ENCODE measurements at regions not wholly inside any gene's neighbourhood (a gene's known extent, or its start where the extent isn't known, plus 50 kb on each side); places are given as distances from the start of the nearest gene placed in this dataset.
"Not testable (repeated sequence)": the region's sequence is repeated elsewhere in the genome, so short reads cannot be mapped to it uniquely, and the experiment has no call there.

DNA sequence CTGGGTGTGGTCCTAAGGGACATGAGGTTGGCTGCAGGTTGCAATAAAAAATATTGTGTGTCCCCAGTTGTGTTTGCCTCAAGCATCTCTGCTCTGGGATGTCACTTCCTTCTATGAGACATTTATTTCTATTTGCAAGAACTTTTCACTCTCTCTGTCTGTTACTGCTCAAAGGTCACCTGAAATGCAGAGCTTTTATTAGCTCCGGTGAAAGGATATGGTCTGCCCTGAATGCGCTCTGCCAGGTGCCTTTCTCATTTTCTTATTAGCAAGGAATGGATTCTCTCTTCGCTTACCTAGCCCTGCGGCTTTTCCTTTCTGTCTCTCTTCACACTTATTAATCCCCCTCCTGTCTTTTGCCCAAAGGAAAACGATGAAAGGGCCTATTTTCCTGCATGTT, 526.1 kb downstream of the TMEM38B start:
- H3K4me1 Mint-ChIP-seq (ENCODE audit: low read depth) = no peaks in the 10 kb centered on the region
- H3K27me3 Mint-ChIP-seq (ENCODE audit: insufficient read depth) = no peaks in the 10 kb centered on the region
- intact Hi-C loops (cut with micrococcal nuclease) = no loop called here
- H3K9me3 Mint-ChIP-seq = no peaks in the 10 kb centered on the region
- no peak overlapping the region for H3K27ac Mint-ChIP-seq
- no peak overlapping the region for H3K4me3 Mint-ChIP-seq
- H3K36me3 Mint-ChIP-seq (ENCODE audit: low read depth) = no peaks in the 10 kb centered on the region
- DNase-seq (ENCODE audit: low spot score) = no peak

DNA sequence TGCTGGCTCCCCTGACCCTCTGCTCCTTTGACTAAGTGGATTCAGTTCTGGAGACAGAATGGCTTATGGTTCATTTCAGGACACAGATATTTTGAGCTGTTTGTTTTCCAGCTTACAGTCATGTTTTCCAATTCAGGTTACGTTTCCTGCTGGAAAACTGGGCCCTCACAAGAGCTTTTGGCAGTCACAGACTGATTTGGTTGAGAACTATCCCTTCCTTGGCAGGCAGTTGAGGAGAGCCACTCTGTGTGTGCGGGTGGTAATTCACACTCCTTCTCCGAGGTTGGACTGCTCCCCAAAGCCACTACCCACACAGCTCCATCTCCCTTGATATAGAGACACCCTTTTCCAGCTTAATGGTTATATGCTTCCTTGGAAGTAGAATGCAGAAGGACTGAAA, 534.5 kb downstream of the TMEM38B start:
- Mint-ChIP-seq H3K9me3 (peaks cover 5% of the 10 kb centered on the region), H3K27me3 (ENCODE audit: insufficient read depth) (no peaks in the 10 kb centered on the region), H3K27ac (no peak overlapping the region), H3K36me3 (ENCODE audit: low read depth) (no peaks in the 10 kb centered on the region), H3K4me3 (no peak overlapping the region), H3K4me1 (ENCODE audit: low read depth) (no peaks in the 10 kb centered on the region)
- DNase-seq (ENCODE audit: low spot score) = no peak
- intact Hi-C loops (cut with micrococcal nuclease) = no loop called here

- Mint-ChIP-seq H3K36me3 (ENCODE audit: low read depth) (no peaks in the 10 kb centered on the region), H3K9me3 (no peaks in the 10 kb centered on the region), H3K27me3 (ENCODE audit: insufficient read depth) (no peaks in the 10 kb centered on the region), H3K4me3 (no peak overlapping the region), H3K4me1 (ENCODE audit: low read depth) (no peaks in the 10 kb centered on the region), H3K27ac (no peak overlapping the region)
- intact Hi-C loops (cut with micrococcal nuclease) = no loop called here
- DNase-seq (ENCODE audit: low spot score) = no peak
These were observed 538.8 kb downstream of the TMEM38B start for GRCh38 chr9:106233116-106233515.

DNA sequence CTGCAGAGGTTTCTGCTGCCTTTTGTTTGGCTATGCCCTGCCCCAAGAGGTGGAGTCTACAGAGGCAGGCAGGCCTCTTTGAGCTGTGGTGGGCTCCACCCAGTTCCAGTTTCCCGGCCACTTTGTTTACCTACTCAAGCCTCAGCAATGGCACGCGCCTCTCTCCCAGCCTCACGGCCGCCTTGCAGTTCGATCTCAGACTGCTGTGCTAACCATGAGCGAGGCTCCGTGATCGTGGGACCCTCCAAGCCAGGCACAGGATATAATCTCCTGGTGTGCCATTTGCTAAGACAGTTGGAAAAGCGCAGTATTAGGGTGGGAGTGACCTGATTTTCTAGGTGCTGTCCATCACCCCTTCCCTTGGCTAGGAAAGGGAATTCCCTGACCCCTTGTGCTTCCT, 566.6 kb downstream of the TMEM38B start:
- H3K9me3 Mint-ChIP-seq = peaks cover 12% of the 10 kb centered on the region
- H3K4me3 Mint-ChIP-seq; H3K4me1 Mint-ChIP-seq (ENCODE audit: low read depth); H3K27me3 Mint-ChIP-seq (ENCODE audit: insufficient read depth); H3K27ac Mint-ChIP-seq; H3K36me3 Mint-ChIP-seq (ENCODE audit: low read depth); DNase-seq (ENCODE audit: low spot score); intact Hi-C loops (cut with micrococcal nuclease): not testable (repeated sequence)

- DNase-seq (ENCODE audit: low spot score) = no peak
- no peak overlapping the region for H3K27ac Mint-ChIP-seq
- intact Hi-C loops (cut with micrococcal nuclease) = no loop called here
- no peaks in the 10 kb centered on the region for H3K4me1 Mint-ChIP-seq (ENCODE audit: low read depth)
- no peak overlapping the region for H3K4me3 Mint-ChIP-seq
- no peaks in the 10 kb centered on the region for H3K36me3 Mint-ChIP-seq (ENCODE audit: low read depth)
- no peaks in the 10 kb centered on the region for H3K9me3 Mint-ChIP-seq
- no peaks in the 10 kb centered on the region for H3K27me3 Mint-ChIP-seq (ENCODE audit: insufficient read depth)
These were observed 583.6 kb downstream of the TMEM38B start for GRCh38 chr9:106277966-106278365.

- no peaks in the 10 kb centered on the region for H3K9me3 Mint-ChIP-seq
- intact Hi-C loops (cut with micrococcal nuclease) = no loop called here
- no peaks in the 10 kb centered on the region for H3K27me3 Mint-ChIP-seq (ENCODE audit: insufficient read depth)
- H3K4me3 Mint-ChIP-seq = no peak overlapping the region
- no peaks in the 10 kb centered on the region for H3K4me1 Mint-ChIP-seq (ENCODE audit: low read depth)
- no peaks in the 10 kb centered on the region for H3K36me3 Mint-ChIP-seq (ENCODE audit: low read depth)
- no peak for DNase-seq (ENCODE audit: low spot score)
- no peak overlapping the region for H3K27ac Mint-ChIP-seq
These were observed 579.2 kb upstream of the ZNF462 start for GRCh38 chr9:106283769-106284168.

DNA sequence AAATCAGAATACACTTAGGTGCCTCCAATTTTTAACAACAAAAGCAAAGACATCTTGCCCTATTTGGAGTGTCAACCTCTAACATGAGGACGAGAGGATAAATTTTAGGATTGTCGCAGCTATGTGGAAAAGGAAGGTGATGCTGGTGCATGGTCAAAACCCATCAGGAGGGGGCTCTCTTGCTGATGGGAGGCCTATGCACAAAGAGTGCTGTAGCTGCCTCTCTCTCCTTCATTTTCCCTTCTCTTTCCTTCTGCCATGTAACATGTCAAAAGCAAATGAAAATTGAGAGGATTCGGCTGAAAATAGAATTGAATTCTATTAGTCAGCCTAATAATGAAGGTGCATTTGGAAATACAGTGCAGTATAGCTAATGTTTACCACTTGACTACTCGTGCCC, 578.7 kb upstream of the ZNF462 start:
- intact Hi-C loops (cut with micrococcal nuclease) = no loop called here
- no peaks in the 10 kb centered on the region for H3K36me3 Mint-ChIP-seq (ENCODE audit: low read depth)

GRCh38 chr9:106286249-106286648, 576.7 kb upstream of the ZNF462 start:
- Mint-ChIP-seq H3K9me3 (no peaks in the 10 kb centered on the region), H3K4me1 (ENCODE audit: low read depth) (no peaks in the 10 kb centered on the region), H3K27ac (no peak overlapping the region), H3K27me3 (ENCODE audit: insufficient read depth) (no peaks in the 10 kb centered on the region), H3K4me3 (no peak overlapping the region), H3K36me3 (ENCODE audit: low read depth) (no peaks in the 10 kb centered on the region)
- DNase-seq (ENCODE audit: low spot score) = no peak
- intact Hi-C loops (cut with micrococcal nuclease) = no loop called here

More for the DNA sequence above, 578.7 kb upstream of the ZNF462 start:
- Mint-ChIP-seq H3K27me3 (ENCODE audit: insufficient read depth) (no peaks in the 10 kb centered on the region), H3K4me3 (no peak overlapping the region), H3K27ac (no peak overlapping the region), H3K9me3 (no peaks in the 10 kb centered on the region), H3K4me1 (ENCODE audit: low read depth) (no peaks in the 10 kb centered on the region)
- DNase-seq (ENCODE audit: low spot score) = no peak

DNA sequence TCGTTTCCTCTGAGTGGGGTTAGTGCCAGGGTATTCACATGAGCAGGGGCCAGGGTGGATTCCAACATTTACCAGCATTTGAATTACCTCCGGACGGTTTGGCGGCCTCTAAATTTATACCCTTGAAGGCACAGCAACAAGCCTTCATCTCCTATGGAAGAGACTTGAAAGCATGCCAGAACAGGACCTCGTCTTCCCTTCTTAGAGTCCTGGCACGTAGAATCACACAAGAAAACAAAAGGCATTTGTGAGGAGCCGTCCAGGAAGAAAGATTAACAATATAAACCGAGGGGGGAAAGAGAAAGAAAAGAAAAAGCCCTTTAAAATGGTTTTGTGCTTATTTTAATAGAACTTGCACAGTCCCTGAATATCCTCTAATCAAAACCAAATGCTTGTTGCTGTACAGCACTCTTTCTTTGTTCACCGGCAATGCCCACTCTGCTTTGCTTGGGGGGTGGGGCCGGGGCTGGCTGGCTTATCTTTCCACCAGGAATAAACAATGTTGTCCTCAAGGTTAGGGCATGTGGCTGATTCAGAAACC, 575.8 kb upstream of the ZNF462 start:
- Mint-ChIP-seq H3K4me3 (no peak overlapping the region), H3K27me3 (ENCODE audit: insufficient read depth) (no peaks in the 10 kb centered on the region)
- intact Hi-C loops (cut with micrococcal nuclease) = no loop called here

DNA sequence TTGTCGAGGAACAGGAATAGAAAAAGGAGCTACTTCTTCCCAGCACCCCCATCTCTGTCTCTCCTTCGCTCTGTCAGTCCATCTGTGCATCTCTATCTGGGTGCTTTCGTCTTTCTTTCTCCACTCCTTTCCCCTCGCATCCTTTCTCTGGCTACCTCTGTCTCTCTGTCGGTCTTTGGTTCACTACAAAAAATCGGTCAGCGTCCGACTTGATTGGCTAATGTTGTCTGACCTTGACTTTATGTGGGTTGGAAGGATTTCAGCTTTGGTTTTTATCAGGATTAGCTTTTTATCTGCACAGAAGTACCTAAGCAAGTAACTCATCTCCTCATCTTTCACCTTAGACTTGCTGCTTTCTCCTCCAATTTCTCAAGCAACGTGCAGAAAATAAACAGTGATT, 575.2 kb upstream of the ZNF462 start:
- H3K9me3 Mint-ChIP-seq = no peaks in the 10 kb centered on the region
- H3K27ac Mint-ChIP-seq = no peak overlapping the region
- intact Hi-C loops (cut with micrococcal nuclease) = no loop called here
- H3K36me3 Mint-ChIP-seq (ENCODE audit: low read depth) = no peaks in the 10 kb centered on the region
- H3K4me3 Mint-ChIP-seq = no peak overlapping the region
- no peaks in the 10 kb centered on the region for H3K4me1 Mint-ChIP-seq (ENCODE audit: low read depth)
- DNase-seq (ENCODE audit: low spot score) = no peak
- no peaks in the 10 kb centered on the region for H3K27me3 Mint-ChIP-seq (ENCODE audit: insufficient read depth)

More for the DNA sequence above, 575.8 kb upstream of the ZNF462 start:
- Mint-ChIP-seq H3K9me3 (no peaks in the 10 kb centered on the region), H3K36me3 (ENCODE audit: low read depth) (no peaks in the 10 kb centered on the region), H3K4me1 (ENCODE audit: low read depth) (no peaks in the 10 kb centered on the region), H3K27ac (no peak overlapping the region)
- no peak for DNase-seq (ENCODE audit: low spot score)

DNA sequence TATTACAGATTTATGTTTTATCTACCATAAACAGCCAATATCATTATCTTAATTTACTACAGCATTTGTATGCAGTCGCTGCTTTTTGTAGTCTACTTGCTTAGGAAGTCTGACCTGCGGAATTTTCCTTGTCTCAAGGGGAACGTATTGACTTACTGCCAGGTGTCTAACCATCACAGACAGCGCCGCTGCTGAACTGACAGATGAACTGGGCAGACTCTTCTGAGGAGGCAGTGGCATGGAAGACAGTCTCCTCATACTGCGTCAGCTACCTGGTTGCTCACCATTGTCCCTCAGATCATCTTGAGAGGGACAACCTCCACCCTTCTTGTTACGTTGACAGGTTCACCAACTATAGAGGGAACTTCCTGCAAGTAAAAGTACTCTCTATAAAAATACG, 574.3 kb upstream of the ZNF462 start:
- Mint-ChIP-seq H3K27me3 (ENCODE audit: insufficient read depth) (no peaks in the 10 kb centered on the region), H3K27ac (no peak overlapping the region), H3K36me3 (ENCODE audit: low read depth) (no peaks in the 10 kb centered on the region), H3K4me3 (no peak overlapping the region), H3K9me3 (no peaks in the 10 kb centered on the region), H3K4me1 (ENCODE audit: low read depth) (no peaks in the 10 kb centered on the region)
- intact Hi-C loops (cut with micrococcal nuclease) = no loop called here
- no peak for DNase-seq (ENCODE audit: low spot score)

DNA sequence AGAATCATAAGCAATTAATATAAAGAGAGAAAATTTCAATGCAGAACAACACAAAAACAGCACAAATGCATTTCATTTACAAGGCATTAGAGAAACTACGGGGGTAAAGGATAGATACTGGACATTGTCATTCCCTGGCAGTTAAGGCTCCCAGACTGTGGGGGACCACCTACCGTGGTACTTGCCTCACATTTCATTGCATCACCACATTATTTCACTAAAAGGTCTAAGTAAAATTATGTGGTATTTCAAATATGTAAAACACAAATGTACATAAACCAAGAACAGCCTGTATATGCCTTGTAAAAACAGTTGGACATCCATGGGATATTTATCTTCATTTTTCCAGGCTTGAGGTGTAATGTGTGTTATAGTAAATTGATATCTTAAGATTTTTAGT, 571.2 kb upstream of the ZNF462 start:
- intact Hi-C loops (cut with micrococcal nuclease) = no loop called here
- Mint-ChIP-seq H3K9me3 (no peaks in the 10 kb centered on the region), H3K27ac (no peak overlapping the region), H3K27me3 (ENCODE audit: insufficient read depth) (no peaks in the 10 kb centered on the region), H3K4me1 (ENCODE audit: low read depth) (no peaks in the 10 kb centered on the region), H3K4me3 (no peak overlapping the region), H3K36me3 (ENCODE audit: low read depth) (no peaks in the 10 kb centered on the region)
- DNase-seq (ENCODE audit: low spot score) = no peak

DNA sequence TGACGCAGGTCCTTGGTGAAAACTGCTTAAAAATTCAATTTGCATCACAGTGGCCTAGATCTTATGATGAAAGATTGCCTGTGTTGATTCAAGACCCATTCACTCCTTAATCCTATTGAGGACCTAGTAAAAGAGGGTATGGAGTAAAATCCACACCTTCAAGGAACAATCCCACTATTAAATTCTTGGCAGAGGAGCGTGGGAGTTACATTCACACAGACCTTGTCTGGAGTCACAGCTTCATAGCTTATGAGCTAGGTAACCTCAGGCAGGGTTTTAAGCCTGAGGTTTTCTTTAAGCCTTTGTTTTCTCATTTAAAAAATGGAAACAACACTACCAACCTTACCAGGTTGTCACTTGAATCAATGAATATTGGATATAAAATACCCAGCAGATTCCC, 566.5 kb upstream of the ZNF462 start:
- DNase-seq (ENCODE audit: low spot score) = no peak
- Mint-ChIP-seq H3K4me3 (no peak overlapping the region), H3K36me3 (ENCODE audit: low read depth) (no peaks in the 10 kb centered on the region), H3K4me1 (ENCODE audit: low read depth) (no peaks in the 10 kb centered on the region), H3K27ac (no peak overlapping the region), H3K9me3 (no peaks in the 10 kb centered on the region), H3K27me3 (ENCODE audit: insufficient read depth) (no peaks in the 10 kb centered on the region)
- intact Hi-C loops (cut with micrococcal nuclease) = no loop called here

- H3K27ac Mint-ChIP-seq = no peak overlapping the region
- intact Hi-C loops (cut with micrococcal nuclease) = no loop called here
- no peaks in the 10 kb centered on the region for H3K9me3 Mint-ChIP-seq
- H3K4me1 Mint-ChIP-seq (ENCODE audit: low read depth) = no peaks in the 10 kb centered on the region
- no peaks in the 10 kb centered on the region for H3K36me3 Mint-ChIP-seq (ENCODE audit: low read depth)
- DNase-seq (ENCODE audit: low spot score) = no peak
- no peaks in the 10 kb centered on the region for H3K27me3 Mint-ChIP-seq (ENCODE audit: insufficient read depth)
- H3K4me3 Mint-ChIP-seq = no peak overlapping the region
These were observed 564.0 kb upstream of the ZNF462 start for GRCh38 chr9:106298997-106299396.

Data from activated T-helper 1 cell treated with anti-CD3 and anti-CD28 coated beads, Interleukin-12 subunit alpha, Interleukin-12 subunit beta, Interleukin-2, Interleukin-4 antibody, amounts not matched to agents 30 ng/mL and 10 ng/mL and 1 ng/mL, durations not matched to agents 14 hours and 24 hours and 36 hours (primary cell).